ENCODE measurements at regions not wholly inside any gene's neighbourhood (a gene's known extent, or its start where the extent isn't known, plus 50 kb on each side); places are given as distances from the start of the nearest gene placed in this dataset.
A peak's percentile ranks its signal among the peaks of the same experiment; 100 is the strongest.
"Not testable (repeated sequence)": the region's sequence is repeated elsewhere in the genome, so short reads cannot be mapped to it uniquely, and the experiment has no call there.

DNA sequence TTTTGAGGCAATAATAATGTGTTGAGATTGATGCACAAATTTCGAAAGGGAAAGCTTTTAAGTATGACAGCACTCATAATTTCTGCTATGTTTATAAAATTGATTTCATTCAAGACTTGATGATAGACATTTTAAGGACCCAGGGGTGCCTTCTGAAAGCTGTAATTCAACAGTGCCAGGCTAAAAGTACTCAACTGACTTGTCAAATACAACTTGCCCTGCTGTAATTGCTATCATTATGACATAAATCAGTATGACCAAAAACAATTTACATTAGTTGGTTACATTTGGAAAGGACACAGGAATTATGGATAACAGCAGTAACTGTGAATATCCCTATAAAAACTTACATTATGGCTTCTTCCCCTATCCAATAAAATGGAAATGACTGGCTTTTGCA, 178.9 kb downstream of the MMUT start:
- ChIA-PET CTCF (no interaction called here), RAD21 (ENCODE audit: low non-redundant PET in 1 of 2, low total read pairs in 2 of 2, uncharacterized antibody in 2 of 2, unreplicated experiment in 2 of 2) (no interaction called here), POLR2A (no interaction called here)
- Histone ChIP-seq H3K36me3 (ENCODE audit: control insufficient read depth in 1 of 2, insufficient read depth in 2 of 2, low read length in 2 of 2) (no peaks in the 10 kb centered on the region), H3K79me2 (ENCODE audit: insufficient read depth, low read length) (no peaks in the 10 kb centered on the region), H3K4me3 (replicated peaks in 1 of 2; ENCODE audit: low read depth in 1 of 2, low read length in 2 of 2) (no peak overlapping the region), H3K4me1 (ENCODE audit: control insufficient read depth in 1 of 2, insufficient read depth in 2 of 2, low read length in 2 of 2) (no peaks in the 10 kb centered on the region), H3K4me2 (ENCODE audit: low read length) (no peak overlapping the region), H3K9ac (ENCODE audit: low read length) (no peak overlapping the region), H3K27me3 (ENCODE audit: insufficient read depth, low read length) (no peaks in the 10 kb centered on the region), H3K27ac (ENCODE audit: low read depth, low read length) (no peak overlapping the region), H4K20me1 (ENCODE audit: insufficient read depth) (no peaks in the 10 kb centered on the region), H3K9me3 (ENCODE audit: control insufficient read depth in 1 of 2, insufficient read depth in 1 of 2, low read depth in 1 of 2, low read length in 2 of 2) (no peaks in the 10 kb centered on the region), H2AFZ (ENCODE audit: low read depth, low read length, poor library complexity, severe bottlenecking) (peak overlapping the region; percentile 20), H3K9me2 (ENCODE audit: insufficient read depth) (no peaks in the 10 kb centered on the region)
- ATAC-seq, result no peak
- no peak for DNase-seq (ENCODE audit: low read depth, low spot score)
- TF ChIP-seq JUND (IDR thresholded peaks at IDR 0.05) (no peak), CEBPB (IDR thresholded peaks at IDR 0.05; ENCODE audit: low read depth) (no peak), EZH2 (IDR thresholded peaks at IDR 0.05) (no peak), CBX3 (IDR thresholded peaks at IDR 0.05; ENCODE audit: low read depth) (no peak)
- TF ChIP-seq, protein P1, sequence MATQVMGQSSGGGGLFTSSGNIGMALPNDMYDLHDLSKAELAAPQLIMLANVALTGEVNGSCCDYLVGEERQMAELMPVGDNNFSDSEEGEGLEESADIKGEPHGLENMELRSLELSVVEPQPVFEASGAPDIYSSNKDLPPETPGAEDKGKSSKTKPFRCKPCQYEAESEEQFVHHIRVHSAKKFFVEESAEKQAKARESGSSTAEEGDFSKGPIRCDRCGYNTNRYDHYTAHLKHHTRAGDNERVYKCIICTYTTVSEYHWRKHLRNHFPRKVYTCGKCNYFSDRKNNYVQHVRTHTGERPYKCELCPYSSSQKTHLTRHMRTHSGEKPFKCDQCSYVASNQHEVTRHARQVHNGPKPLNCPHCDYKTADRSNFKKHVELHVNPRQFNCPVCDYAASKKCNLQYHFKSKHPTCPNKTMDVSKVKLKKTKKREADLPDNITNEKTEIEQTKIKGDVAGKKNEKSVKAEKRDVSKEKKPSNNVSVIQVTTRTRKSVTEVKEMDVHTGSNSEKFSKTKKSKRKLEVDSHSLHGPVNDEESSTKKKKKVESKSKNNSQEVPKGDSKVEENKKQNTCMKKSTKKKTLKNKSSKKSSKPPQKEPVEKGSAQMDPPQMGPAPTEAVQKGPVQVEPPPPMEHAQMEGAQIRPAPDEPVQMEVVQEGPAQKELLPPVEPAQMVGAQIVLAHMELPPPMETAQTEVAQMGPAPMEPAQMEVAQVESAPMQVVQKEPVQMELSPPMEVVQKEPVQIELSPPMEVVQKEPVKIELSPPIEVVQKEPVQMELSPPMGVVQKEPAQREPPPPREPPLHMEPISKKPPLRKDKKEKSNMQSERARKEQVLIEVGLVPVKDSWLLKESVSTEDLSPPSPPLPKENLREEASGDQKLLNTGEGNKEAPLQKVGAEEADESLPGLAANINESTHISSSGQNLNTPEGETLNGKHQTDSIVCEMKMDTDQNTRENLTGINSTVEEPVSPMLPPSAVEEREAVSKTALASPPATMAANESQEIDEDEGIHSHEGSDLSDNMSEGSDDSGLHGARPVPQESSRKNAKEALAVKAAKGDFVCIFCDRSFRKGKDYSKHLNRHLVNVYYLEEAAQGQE (IDR thresholded peaks at IDR 0.05; ENCODE audit: low read depth), result no peak
- TF ChIP-seq, protein P2, sequence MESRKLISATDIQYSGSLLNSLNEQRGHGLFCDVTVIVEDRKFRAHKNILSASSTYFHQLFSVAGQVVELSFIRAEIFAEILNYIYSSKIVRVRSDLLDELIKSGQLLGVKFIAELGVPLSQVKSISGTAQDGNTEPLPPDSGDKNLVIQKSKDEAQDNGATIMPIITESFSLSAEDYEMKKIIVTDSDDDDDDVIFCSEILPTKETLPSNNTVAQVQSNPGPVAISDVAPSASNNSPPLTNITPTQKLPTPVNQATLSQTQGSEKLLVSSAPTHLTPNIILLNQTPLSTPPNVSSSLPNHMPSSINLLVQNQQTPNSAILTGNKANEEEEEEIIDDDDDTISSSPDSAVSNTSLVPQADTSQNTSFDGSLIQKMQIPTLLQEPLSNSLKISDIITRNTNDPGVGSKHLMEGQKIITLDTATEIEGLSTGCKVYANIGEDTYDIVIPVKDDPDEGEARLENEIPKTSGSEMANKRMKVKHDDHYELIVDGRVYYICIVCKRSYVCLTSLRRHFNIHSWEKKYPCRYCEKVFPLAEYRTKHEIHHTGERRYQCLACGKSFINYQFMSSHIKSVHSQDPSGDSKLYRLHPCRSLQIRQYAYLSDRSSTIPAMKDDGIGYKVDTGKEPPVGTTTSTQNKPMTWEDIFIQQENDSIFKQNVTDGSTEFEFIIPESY (IDR thresholded peaks at IDR 0.05; ENCODE audit: extremely low read depth, insufficient replicate concordance, low read length), result no peak
- intact Hi-C loops (cut with micrococcal nuclease), result no loop called here
- no TSS peak for BruUV-seq (replicated peaks)

DNA sequence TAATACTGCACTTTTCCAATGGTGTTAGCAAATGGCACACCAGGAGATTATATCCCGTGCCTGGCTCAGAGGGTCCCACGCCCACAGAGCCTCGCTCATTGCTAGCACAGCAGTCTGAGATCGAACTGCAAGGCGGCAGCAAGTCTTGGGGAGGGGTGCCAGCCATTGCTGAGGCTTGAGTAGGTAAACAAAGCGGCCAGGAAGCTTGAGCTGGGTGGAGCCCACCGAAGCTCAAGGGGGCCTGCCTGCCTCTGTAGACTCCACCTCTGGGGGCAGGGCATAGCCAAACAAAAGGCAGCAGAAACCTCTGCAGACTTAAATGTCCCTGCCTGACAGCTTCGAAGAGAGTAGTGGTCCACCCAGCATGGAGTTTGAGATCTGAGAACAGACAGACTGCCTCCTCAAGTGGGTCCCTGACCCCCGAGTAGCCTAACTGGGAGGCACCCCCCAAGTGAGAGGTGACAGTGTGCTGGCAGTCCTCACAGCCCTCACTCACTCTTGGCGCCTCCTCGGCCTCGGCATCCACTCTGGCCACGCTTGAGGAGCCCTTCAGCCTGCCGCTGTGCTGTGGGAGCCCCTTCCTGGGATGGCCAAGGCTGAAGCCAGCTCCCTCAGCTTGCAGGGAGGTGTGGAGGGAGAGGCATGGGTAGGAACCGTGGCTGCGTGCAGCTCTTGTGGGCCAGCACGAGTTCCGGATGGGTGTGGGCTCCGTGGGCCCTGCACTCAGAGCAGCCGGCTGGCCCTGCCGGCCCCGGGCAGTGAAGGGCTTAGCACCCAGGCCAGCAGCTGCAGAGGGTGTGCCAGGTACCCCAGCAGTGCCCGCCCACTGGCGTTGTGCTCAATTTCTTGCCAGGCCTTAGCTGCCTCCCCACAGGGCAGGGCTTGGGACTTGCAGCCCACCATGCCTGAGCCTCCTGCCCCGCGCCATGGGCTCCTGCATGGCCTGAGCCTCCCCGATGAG, 188.0 kb downstream of the MMUT start:
- H3K4me1 ChIP-seq (ENCODE audit: control insufficient read depth in 1 of 2, insufficient read depth in 2 of 2, low read length in 2 of 2); H3K9me3 ChIP-seq (ENCODE audit: control insufficient read depth in 1 of 2, insufficient read depth in 1 of 2, low read depth in 1 of 2, low read length in 2 of 2); H3K27me3 ChIP-seq (ENCODE audit: insufficient read depth, low read length); H3K9me2 ChIP-seq (ENCODE audit: insufficient read depth); RAD21 ChIA-PET (ENCODE audit: low non-redundant PET in 1 of 2, low total read pairs in 2 of 2, uncharacterized antibody in 2 of 2, unreplicated experiment in 2 of 2); H3K79me2 ChIP-seq (ENCODE audit: insufficient read depth, low read length); H4K20me1 ChIP-seq (ENCODE audit: insufficient read depth); H3K27ac ChIP-seq (ENCODE audit: low read depth, low read length); BruUV-seq (replicated peaks); H2AFZ ChIP-seq (ENCODE audit: low read depth, low read length, poor library complexity, severe bottlenecking); H3K4me2 ChIP-seq (ENCODE audit: low read length); intact Hi-C loops (cut with micrococcal nuclease); H3K9ac ChIP-seq (ENCODE audit: low read length); H3K36me3 ChIP-seq (ENCODE audit: control insufficient read depth in 1 of 2, insufficient read depth in 2 of 2, low read length in 2 of 2); ATAC-seq; POLR2A ChIA-PET; DNase-seq (ENCODE audit: low read depth, low spot score); H3K4me3 ChIP-seq (replicated peaks in 1 of 2; ENCODE audit: low read depth in 1 of 2, low read length in 2 of 2); CTCF ChIA-PET: not testable (repeated sequence)
